ENCODE measurements at regions not wholly inside any gene's neighbourhood (a gene's known extent, or its start where the extent isn't known, plus 50 kb on each side); places are given as distances from the start of the nearest gene placed in this dataset.

- no peak overlapping the region for H3K4me3 ChIP-seq (ENCODE audit: control insufficient read depth, low read depth, low read length)
- DNase-seq (ENCODE audit: low read depth): no peak
- TF ChIP-seq CTCF (conservative IDR thresholded peaks at IDR 0.05; ENCODE audit: control insufficient read depth, insufficient read depth, low read depth, low read length): no peak
Measured at GRCh38 chrX:139234898-139235297, 295.6 kb upstream of the F9 start.

- no peak overlapping the region for H3K4me3 ChIP-seq (ENCODE audit: control insufficient read depth, low read depth, low read length)
- TF ChIP-seq CTCF (conservative IDR thresholded peaks at IDR 0.05; ENCODE audit: control insufficient read depth, insufficient read depth, low read depth, low read length): no peak
Measured at GRCh38 chrX:139224953-139225665, 305.4 kb upstream of the F9 start.

GRCh38 chrX:139222511-139223200 lies 307.9 kb upstream of the F9 start:
- TF ChIP-seq CTCF (conservative IDR thresholded peaks at IDR 0.05; ENCODE audit: control insufficient read depth, insufficient read depth, low read depth, low read length): no peak
- H3K4me3 ChIP-seq (ENCODE audit: control insufficient read depth, low read depth, low read length): no peak overlapping the region
- no peak for DNase-seq (ENCODE audit: low read depth)

More at GRCh38 chrX:139224953-139225665, 305.4 kb upstream of the F9 start:
- DNase-seq (ENCODE audit: low read depth): no peak

- no peak for TF ChIP-seq CTCF (conservative IDR thresholded peaks at IDR 0.05; ENCODE audit: control insufficient read depth, insufficient read depth, low read depth, low read length)
Measured at GRCh38 chrX:139213241-139213709, 317.3 kb upstream of the F9 start.

GRCh38 chrX:139211568-139212182 lies 318.9 kb upstream of the F9 start:
- no peak for DNase-seq (ENCODE audit: low read depth)
- H3K4me3 ChIP-seq (ENCODE audit: control insufficient read depth, low read depth, low read length): no peak overlapping the region
- no peak for TF ChIP-seq CTCF (conservative IDR thresholded peaks at IDR 0.05; ENCODE audit: control insufficient read depth, insufficient read depth, low read depth, low read length)

More at GRCh38 chrX:139213241-139213709, 317.3 kb upstream of the F9 start:
- DNase-seq (ENCODE audit: low read depth): no peak
- H3K4me3 ChIP-seq (ENCODE audit: control insufficient read depth, low read depth, low read length): no peak overlapping the region

- no peak for TF ChIP-seq CTCF (conservative IDR thresholded peaks at IDR 0.05; ENCODE audit: control insufficient read depth, insufficient read depth, low read depth, low read length)
- no peak for DNase-seq (ENCODE audit: low read depth)
- H3K4me3 ChIP-seq (ENCODE audit: control insufficient read depth, low read depth, low read length): no peak overlapping the region
Measured at GRCh38 chrX:139209342-139209741, 321.2 kb upstream of the F9 start.

All from fibroblast of mammary gland (primary cell).